SK-N-SH (cell line): ENCODE measurements at regions not wholly inside any gene's neighbourhood (a gene's known extent, or its start where the extent isn't known, plus 50 kb on each side); places are given as distances from the start of the nearest gene placed in this dataset.

Experiments
- EP300 ChIP-seq, 2 experiments: IDR thresholded peaks; 2 replicates each; pipeline versions ENCODE4 v1.4.0 to v1.6.1; 2012; ENCODE audit warnings: borderline replicate concordance in 1 of 2, low read depth in 1 of 2, low read length in 1 of 2
- JUND ChIP-seq: IDR thresholded peaks from 2 replicates; pipeline ENCODE4 v1.4.0; 2012

- TF ChIP-seq JUND, result no peak
- no peak for TF ChIP-seq EP300 (IDR thresholded peaks at IDR 0.05; ENCODE audit: borderline replicate concordance in 1 of 2, low read depth in 1 of 2, low read length in 1 of 2)
Measured at GRCh38 chr10:6787718-6788117, 207.6 kb upstream of the PRKCQ start.
